Left ventricle myocardium inferior (tissue), 1 donor: ENCODE measurements at regions not wholly inside any gene's neighbourhood (a gene's known extent, or its start where the extent isn't known, plus 50 kb on each side); places are given as distances from the start of the nearest gene placed in this dataset.
"Not testable (repeated sequence)": the region's sequence is repeated elsewhere in the genome, so short reads cannot be mapped to it uniquely, and the experiment has no call there.

Source experiments
- DNase-seq: peaks from one replicate; pipeline ENCODE4 v3.0.0-alpha.2; 2020
- H3K27ac ChIP-seq: fragments of 200-600 bp; replicated peaks from 2 replicates; pipeline ENCODE4 v1.8.0; 2021
- H3K27me3 ChIP-seq: fragments of 200-600 bp; 2 replicates; pipeline ENCODE4 v1.8.0; 2021; ENCODE audit warnings: low read depth
- H3K36me3 ChIP-seq: fragments of 200-600 bp; 2 replicates; pipeline ENCODE4 v1.8.0; 2021
- H3K4me1 ChIP-seq: fragments of 200-600 bp; 2 replicates; pipeline ENCODE4 v1.8.0; 2021
- H3K4me3 ChIP-seq: fragments of 200-600 bp; 2 replicates; pipeline ENCODE4 v1.8.0; 2021; ENCODE audit warnings: mild to moderate bottlenecking, moderate library complexity
- H3K9me3 ChIP-seq: fragments of 200-600 bp; replicated peaks from 2 replicates; pipeline ENCODE4 v1.8.0; 2021
- intact Hi-C: fragments of 100-400 bp; cut with micrococcal nuclease; formaldehyde crosslinking; loops from one replicate; pipeline ENCODE4 v1.11.0; 2022
- TF ChIP-seq, protein P1 (sequence below): fragments of 200-600 bp; IDR thresholded peaks from 2 replicates; pipeline ENCODE4 v1.8.0; 2021; ENCODE audit warnings: antibody characterized with exemption, mild to moderate bottlenecking, borderline replicate concordance
- donor health status: DM: no; HTN: yes; CAD: no; lungs with severe emphysema.

DNA sequence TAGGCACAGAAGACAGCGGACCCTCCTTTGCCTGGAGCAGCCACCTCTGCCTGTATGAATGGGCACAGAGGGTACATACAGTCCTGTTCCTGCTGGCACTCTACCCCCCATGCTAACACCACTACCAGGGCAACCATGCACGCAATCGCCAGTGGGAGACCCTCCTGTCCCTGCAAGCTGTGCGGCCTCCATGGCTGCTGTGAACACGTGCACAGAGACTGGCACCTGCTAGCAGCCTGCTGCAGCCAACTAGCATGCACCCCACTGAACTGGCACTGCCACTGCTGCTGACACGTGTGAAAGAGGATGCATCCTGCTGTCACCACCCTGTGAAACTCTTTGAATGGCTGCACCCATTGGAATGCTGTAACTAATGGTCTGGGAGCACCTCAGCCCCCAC is 885.2 kb upstream of the ARRDC3 start:
- H3K27ac ChIP-seq: no peak overlapping the region
- intact Hi-C loops: no loop called here
- H3K9me3 ChIP-seq: peaks cover 11% of the 10 kb centered on the region
- no peak for DNase-seq
- H3K4me3 ChIP-seq: no peak overlapping the region
- TF ChIP-seq, protein P1, sequence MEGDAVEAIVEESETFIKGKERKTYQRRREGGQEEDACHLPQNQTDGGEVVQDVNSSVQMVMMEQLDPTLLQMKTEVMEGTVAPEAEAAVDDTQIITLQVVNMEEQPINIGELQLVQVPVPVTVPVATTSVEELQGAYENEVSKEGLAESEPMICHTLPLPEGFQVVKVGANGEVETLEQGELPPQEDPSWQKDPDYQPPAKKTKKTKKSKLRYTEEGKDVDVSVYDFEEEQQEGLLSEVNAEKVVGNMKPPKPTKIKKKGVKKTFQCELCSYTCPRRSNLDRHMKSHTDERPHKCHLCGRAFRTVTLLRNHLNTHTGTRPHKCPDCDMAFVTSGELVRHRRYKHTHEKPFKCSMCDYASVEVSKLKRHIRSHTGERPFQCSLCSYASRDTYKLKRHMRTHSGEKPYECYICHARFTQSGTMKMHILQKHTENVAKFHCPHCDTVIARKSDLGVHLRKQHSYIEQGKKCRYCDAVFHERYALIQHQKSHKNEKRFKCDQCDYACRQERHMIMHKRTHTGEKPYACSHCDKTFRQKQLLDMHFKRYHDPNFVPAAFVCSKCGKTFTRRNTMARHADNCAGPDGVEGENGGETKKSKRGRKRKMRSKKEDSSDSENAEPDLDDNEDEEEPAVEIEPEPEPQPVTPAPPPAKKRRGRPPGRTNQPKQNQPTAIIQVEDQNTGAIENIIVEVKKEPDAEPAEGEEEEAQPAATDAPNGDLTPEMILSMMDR: no peak
- H3K36me3 ChIP-seq: no peaks in the 10 kb centered on the region
- no peaks in the 10 kb centered on the region for H3K4me1 ChIP-seq
- no peaks in the 10 kb centered on the region for H3K27me3 ChIP-seq

DNA sequence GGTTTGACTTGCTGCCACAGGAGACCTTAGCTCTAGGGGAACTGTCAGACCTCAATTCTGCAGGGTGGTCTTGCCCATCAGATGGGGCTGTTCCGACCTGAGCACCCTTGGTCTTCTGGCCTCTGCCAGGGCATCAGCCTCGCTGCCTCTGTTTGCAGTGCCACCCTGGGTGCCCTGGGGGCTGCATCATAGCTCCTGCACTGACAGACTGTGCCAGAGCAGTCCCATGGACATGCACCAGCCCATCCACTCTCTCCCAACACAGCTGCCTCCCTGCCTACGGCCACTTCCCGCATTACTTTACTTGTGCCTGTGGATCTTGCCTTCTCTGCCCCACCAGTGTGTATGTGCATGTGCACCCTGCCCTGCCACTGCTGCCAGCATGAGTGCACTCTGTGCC is 884.7 kb upstream of the ARRDC3 start:
- Histone ChIP-seq H3K4me1 (no peaks in the 10 kb centered on the region), H3K9me3 (peaks cover 8% of the 10 kb centered on the region), H3K27me3 (no peaks in the 10 kb centered on the region), H3K4me3 (no peak overlapping the region), H3K36me3 (no peaks in the 10 kb centered on the region), H3K27ac (no peak overlapping the region)
- TF ChIP-seq, protein P1: no peak
- no peak for DNase-seq
- intact Hi-C loops: no loop called here

DNA sequence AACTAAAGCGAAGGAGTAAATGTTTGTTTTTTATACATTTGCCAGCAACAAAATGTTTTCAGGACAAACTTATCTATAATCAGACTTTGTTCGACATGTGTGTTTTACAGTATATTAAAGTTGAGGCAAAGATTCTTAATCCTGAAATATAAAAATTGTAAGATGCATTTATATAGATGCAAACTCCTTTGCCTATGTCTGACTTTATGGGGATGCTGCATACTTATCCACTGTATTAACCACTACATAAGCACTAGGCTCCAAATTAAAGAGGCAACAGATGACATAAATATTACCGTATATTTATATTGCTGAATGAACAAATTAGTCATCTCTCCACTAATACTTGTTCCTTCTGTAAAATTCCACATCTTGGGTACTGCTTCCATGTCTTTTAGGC is 882.7 kb upstream of the ARRDC3 start:
- intact Hi-C loops: no loop called here
- no peak overlapping the region for H3K4me3 ChIP-seq
- TF ChIP-seq, protein P1: no peak
- H3K27ac ChIP-seq: no peak overlapping the region
- H3K36me3 ChIP-seq: no peaks in the 10 kb centered on the region
- no peaks in the 10 kb centered on the region for H3K27me3 ChIP-seq
- peaks cover 3% of the 10 kb centered on the region for H3K9me3 ChIP-seq
- no peak for DNase-seq
- no peaks in the 10 kb centered on the region for H3K4me1 ChIP-seq

DNA sequence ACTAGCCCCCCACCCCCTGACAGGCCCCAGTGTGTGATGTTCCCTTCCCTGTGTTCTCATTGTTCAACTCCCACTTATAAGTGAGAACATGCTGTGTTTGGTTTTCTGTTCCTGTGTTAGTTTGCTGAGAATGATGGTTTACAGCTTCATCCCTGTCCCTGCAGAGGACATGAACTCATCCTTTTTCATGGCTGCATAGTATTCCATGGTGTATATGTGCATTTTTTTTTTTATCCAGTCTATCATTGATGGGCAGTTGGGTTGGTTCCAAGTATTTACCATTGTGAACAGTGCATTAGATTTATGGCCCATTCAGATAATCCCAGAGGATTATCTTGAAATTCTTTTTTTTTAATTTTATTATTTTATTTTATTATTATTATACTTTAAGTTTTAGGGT is 872.5 kb upstream of the ARRDC3 start:
- H3K27ac ChIP-seq, H3K36me3 ChIP-seq, intact Hi-C loops, H3K4me1 ChIP-seq, H3K27me3 ChIP-seq, DNase-seq, H3K4me3 ChIP-seq: not testable (repeated sequence)
- peaks cover 19% of the 10 kb centered on the region for H3K9me3 ChIP-seq

DNA sequence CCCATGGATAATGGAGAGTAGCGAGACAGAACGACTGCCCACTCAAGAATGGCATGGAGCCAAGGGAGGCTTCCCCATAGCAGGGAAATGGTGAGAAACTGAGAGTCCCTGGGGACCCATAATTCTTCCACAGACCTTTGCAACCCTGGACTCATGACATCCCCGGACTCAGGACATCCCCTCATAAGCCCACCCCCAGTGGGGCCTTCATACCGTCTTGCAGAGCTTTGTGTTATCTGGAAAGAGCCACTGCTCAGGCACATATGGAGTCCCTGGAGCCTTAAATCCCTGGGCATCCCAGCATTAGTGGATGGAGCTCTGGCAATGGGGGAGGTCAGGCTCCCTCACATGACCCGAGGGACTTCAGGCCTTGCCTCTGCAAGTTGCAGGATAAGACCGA is 865.4 kb upstream of the ARRDC3 start:
- Histone ChIP-seq H3K4me1 (no peaks in the 10 kb centered on the region), H3K9me3 (peaks cover 15% of the 10 kb centered on the region), H3K4me3 (no peak overlapping the region), H3K27ac (no peak overlapping the region), H3K27me3 (no peaks in the 10 kb centered on the region), H3K36me3 (no peaks in the 10 kb centered on the region)
- no peak for DNase-seq
- intact Hi-C loops: no loop called here
- TF ChIP-seq, protein P1: no peak

DNA sequence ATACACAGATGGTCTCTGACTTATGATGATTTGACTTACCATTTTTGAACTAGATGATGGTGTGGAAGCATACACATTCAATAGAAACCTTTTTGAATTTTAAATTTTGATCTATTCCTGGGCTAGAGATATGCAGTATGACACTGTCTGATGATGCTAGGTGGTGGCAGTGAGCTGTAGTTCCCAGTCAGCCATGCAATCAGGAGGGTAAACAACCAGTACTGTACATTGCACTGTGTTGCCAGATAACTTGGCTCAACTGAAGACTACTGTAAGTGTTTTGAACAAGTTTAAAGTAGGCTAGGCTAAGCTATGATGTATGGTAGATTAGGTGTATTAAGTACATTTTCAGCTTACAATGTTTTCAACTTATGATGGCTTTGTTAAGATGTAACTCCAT is 859.1 kb upstream of the ARRDC3 start:
- Histone ChIP-seq H3K36me3 (no peaks in the 10 kb centered on the region), H3K9me3 (no peaks in the 10 kb centered on the region), H3K4me1 (no peaks in the 10 kb centered on the region), H3K4me3 (no peak overlapping the region), H3K27ac (no peak overlapping the region), H3K27me3 (no peaks in the 10 kb centered on the region)
- TF ChIP-seq, protein P1: no peak
- intact Hi-C loops: no loop called here
- DNase-seq: no peak
